ENCODE measurements at regions not wholly inside any gene's neighbourhood (a gene's known extent, or its start where the extent isn't known, plus 50 kb on each side); places are given as distances from the start of the nearest gene placed in this dataset.

DNA sequence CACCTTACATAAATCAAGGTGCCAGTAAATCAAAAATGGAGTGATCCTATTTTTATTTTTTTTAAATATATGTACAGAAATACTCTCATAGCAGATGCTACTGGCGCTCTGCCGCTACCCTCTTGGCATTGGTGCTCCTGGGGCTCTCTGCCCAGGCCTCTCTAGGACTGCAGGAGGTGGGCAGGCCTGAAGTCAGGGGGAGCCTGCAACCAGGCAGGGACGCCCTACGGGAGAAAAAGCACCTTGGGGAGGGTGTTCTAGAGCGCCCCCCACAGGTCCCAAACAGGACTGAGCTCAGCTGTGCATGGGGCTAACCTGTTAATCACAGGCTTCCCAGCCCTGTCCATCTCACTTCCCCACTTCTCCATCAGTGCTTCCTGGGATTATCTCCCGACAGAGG is 192.5 kb downstream of the SHQ1 start:
- H3K27ac Mint-ChIP-seq: no peak overlapping the region
- H3K4me1 ChIP-seq (ENCODE audit: insufficient read depth): peaks cover 4% of the 10 kb centered on the region; the same call in 1 of the 2 replicates
- H3F3A ChIP-seq (replicated peaks; ENCODE audit: low read depth): no peaks in the 10 kb centered on the region
- peak; percentile 65 for DNase-seq (ENCODE audit: low spot score)
- H3K4me3 ChIP-seq: 0 out of 2 replicates have a peak overlapping the region, but pooled peaks have one; percentile 22
- H3K9me2 ChIP-seq (ENCODE audit: insufficient read depth): peaks cover 27% of the 10 kb centered on the region
- H3K27me3 Mint-ChIP-seq (ENCODE audit: insufficient read depth, low read depth, poor library complexity): peaks cover 13% of the 10 kb centered on the region
- H3K79me2 ChIP-seq (replicated peaks; ENCODE audit: insufficient read depth): no peaks in the 10 kb centered on the region
- H3K9me3 Mint-ChIP-seq: no peaks in the 10 kb centered on the region; the same call in 1 of the 3 replicates
- no peaks in the 10 kb centered on the region for H3K36me3 ChIP-seq (ENCODE audit: insufficient read depth)
- peaks cover 4% of the 10 kb centered on the region; the same call in 2 of the 3 replicates for H3K36me3 Mint-ChIP-seq (ENCODE audit: low read depth)
- H3K4me3 Mint-ChIP-seq: no peak overlapping the region
- ATAC-seq: peak; percentile 83
- H4K20me1 ChIP-seq (replicated peaks; ENCODE audit: insufficient read depth): no peaks in the 10 kb centered on the region
- H2AFZ ChIP-seq: no peak overlapping the region
- no peak overlapping the region for H3K27ac ChIP-seq (ENCODE audit: low read depth)
- H3K4me2 ChIP-seq: 0 out of 2 replicates have a peak overlapping the region, but pooled peaks have one; percentile 1
- peaks cover 17% of the 10 kb centered on the region for H3K4me1 Mint-ChIP-seq
- no peak for TF ChIP-seq ZNF462 (CRISPR knock-in tag; IDR thresholded peaks at IDR 0.05)
- TF ChIP-seq, protein P1, sequence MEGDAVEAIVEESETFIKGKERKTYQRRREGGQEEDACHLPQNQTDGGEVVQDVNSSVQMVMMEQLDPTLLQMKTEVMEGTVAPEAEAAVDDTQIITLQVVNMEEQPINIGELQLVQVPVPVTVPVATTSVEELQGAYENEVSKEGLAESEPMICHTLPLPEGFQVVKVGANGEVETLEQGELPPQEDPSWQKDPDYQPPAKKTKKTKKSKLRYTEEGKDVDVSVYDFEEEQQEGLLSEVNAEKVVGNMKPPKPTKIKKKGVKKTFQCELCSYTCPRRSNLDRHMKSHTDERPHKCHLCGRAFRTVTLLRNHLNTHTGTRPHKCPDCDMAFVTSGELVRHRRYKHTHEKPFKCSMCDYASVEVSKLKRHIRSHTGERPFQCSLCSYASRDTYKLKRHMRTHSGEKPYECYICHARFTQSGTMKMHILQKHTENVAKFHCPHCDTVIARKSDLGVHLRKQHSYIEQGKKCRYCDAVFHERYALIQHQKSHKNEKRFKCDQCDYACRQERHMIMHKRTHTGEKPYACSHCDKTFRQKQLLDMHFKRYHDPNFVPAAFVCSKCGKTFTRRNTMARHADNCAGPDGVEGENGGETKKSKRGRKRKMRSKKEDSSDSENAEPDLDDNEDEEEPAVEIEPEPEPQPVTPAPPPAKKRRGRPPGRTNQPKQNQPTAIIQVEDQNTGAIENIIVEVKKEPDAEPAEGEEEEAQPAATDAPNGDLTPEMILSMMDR (conservative IDR thresholded peaks at IDR 0.05; ENCODE audit: low read depth in 2 of 2): peak; percentile 78
- H3K27me3 ChIP-seq (ENCODE audit: insufficient read depth): no peaks in the 10 kb centered on the region

DNA sequence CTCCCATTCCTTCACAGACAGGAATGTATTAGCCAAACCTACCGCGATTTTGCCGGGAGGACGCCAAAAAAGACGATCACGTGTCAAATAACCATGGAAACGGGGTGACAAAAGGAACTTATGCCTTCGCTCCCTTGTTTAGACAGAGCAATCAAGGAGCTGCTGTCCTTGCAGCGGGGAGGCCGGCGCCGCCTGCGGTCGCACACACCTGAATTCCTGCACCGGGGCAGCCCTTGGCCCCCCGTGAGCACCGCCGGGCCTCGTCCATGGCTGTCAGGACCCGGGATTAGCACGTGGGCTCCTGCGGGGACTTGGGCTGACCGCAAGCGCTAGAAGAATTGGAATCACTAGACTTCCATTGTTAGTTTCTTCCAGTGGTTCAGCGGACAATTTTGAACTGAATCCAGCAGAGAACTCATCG is 193.1 kb downstream of the SHQ1 start:
- peak overlapping the region; percentile 22; the same call in 1 of the 2 replicates for H3K4me3 ChIP-seq
- no peaks in the 10 kb centered on the region for H3K79me2 ChIP-seq (replicated peaks; ENCODE audit: insufficient read depth)
- DNase-seq (ENCODE audit: low spot score) (peak; percentile 97), ATAC-seq (peak; percentile 98)
- no peak overlapping the region for H3K27ac ChIP-seq (ENCODE audit: low read depth)
- no peaks in the 10 kb centered on the region for H3K27me3 ChIP-seq (ENCODE audit: insufficient read depth)
- no peaks in the 10 kb centered on the region for H3K36me3 ChIP-seq (ENCODE audit: insufficient read depth)
- Mint-ChIP-seq H3K27me3 (ENCODE audit: insufficient read depth, low read depth, poor library complexity) (peaks cover 10% of the 10 kb centered on the region), H3K36me3 (ENCODE audit: low read depth) (peaks cover 4% of the 10 kb centered on the region; the same call in 2 of the 3 replicates), H3K4me1 (peaks cover 17% of the 10 kb centered on the region), H3K9me3 (no peaks in the 10 kb centered on the region; the same call in 2 of the 3 replicates), H3K27ac (no peak overlapping the region), H3K4me3 (peak overlapping the region; percentile 24; the same call in 1 of the 3 replicates)
- no peaks in the 10 kb centered on the region for H4K20me1 ChIP-seq (replicated peaks; ENCODE audit: insufficient read depth)
- H3F3A ChIP-seq (replicated peaks; ENCODE audit: low read depth): no peaks in the 10 kb centered on the region
- H3K4me1 ChIP-seq (ENCODE audit: insufficient read depth): peaks cover 4% of the 10 kb centered on the region; the same call in 1 of the 2 replicates
- TF ChIP-seq JUNB (IDR thresholded peaks at IDR 0.05; ENCODE audit: unreplicated experiment) (no peak), POLR2AphosphoS5 (IDR thresholded peaks at IDR 0.05; ENCODE audit: low read depth) (no peak)
- TF ChIP-seq, protein P1 (conservative IDR thresholded peaks at IDR 0.05; ENCODE audit: low read depth in 2 of 2): peak in 1 of 2 experiments; percentile 26; a peak in 2 of 4 replicates
- TF ChIP-seq, protein P2, sequence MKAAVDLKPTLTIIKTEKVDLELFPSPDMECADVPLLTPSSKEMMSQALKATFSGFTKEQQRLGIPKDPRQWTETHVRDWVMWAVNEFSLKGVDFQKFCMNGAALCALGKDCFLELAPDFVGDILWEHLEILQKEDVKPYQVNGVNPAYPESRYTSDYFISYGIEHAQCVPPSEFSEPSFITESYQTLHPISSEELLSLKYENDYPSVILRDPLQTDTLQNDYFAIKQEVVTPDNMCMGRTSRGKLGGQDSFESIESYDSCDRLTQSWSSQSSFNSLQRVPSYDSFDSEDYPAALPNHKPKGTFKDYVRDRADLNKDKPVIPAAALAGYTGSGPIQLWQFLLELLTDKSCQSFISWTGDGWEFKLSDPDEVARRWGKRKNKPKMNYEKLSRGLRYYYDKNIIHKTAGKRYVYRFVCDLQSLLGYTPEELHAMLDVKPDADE (IDR thresholded peaks at IDR 0.05): no peak
- peaks cover 30% of the 10 kb centered on the region for H3K9me2 ChIP-seq (ENCODE audit: insufficient read depth)
- H3K4me2 ChIP-seq: 0 out of 2 replicates have a peak overlapping the region, but pooled peaks have one; percentile 1
- H2AFZ ChIP-seq: no peak overlapping the region
